H1 (cell line): ENCODE measurements at regions not wholly inside any gene's neighbourhood (a gene's known extent, or its start where the extent isn't known, plus 50 kb on each side); places are given as distances from the start of the nearest gene placed in this dataset.

Experiments used
- CTCF ChIA-PET: fragments of 300-600 bp; sonication (Branson Sonifier 250); formaldehyde crosslinking; loops from one replicate; lab custom pipeline; 2021; ENCODE audit not compliant: partially characterized antibody; lab: Charles Lee
- POLR2A ChIA-PET: fragments of 300-600 bp; sonication (Branson Sonifier 250); formaldehyde crosslinking; loops from one replicate; lab custom pipeline; 2021; ENCODE audit warnings: inconsistent platforms; ENCODE audit not compliant: partially characterized antibody; lab: Charles Lee
- DNase-seq, 2 experiments: peaks; one replicate each; pipeline versions ENCODE4 v3.0.0 to v3.0.0-alpha.2; 2010 to 2022; ENCODE audit warnings: low spot score in 2 of 2, low read depth in 1 of 2, mixed read lengths in 1 of 2
- FAIRE-seq: peaks from 2 replicates; lab custom pipeline; 2011; peaks lifted over from hg19 to GRCh38; lab: Jason Lieb, UNC
- H2AFZ ChIP-seq: 2 replicates; pipeline ENCODE4 v1.8.1; 2012; ENCODE audit warnings: low read length, inconsistent platforms
- H2AK5ac ChIP-seq: 2 replicates; pipeline ENCODE4 v1.6.1; 2013; ENCODE audit warnings: low read depth, low read length
- H2BK120ac ChIP-seq: replicated peaks from 2 replicates; pipeline ENCODE3; 2013; ENCODE audit warnings: low read depth, low read length, inconsistent platforms
- H2BK12ac ChIP-seq: 2 replicates; pipeline ENCODE4 v1.6.1; 2013; ENCODE audit warnings: low read depth, low read length
- H2BK15ac ChIP-seq: 2 replicates; pipeline ENCODE4 v1.6.1; 2013; ENCODE audit warnings: low read length
- H2BK20ac ChIP-seq: 2 replicates; pipeline ENCODE4 v1.6.1; 2013; ENCODE audit warnings: low read length
- H2BK5ac ChIP-seq: 2 replicates; pipeline ENCODE4 v1.6.1; 2013; ENCODE audit warnings: low read depth, low read length
- H3K14ac ChIP-seq: 2 replicates; pipeline ENCODE4 v1.6.1; 2013; ENCODE audit warnings: inconsistent platforms; ENCODE audit not compliant: insufficient read length
- H3K18ac ChIP-seq: 2 replicates; pipeline ENCODE4 v1.6.1; 2013; ENCODE audit warnings: low read length; ENCODE audit errors: extremely low read depth
- H3K23ac ChIP-seq: 2 replicates; pipeline ENCODE4 v1.6.1; 2013; ENCODE audit warnings: inconsistent platforms; ENCODE audit not compliant: insufficient read length
- H3K23me2 ChIP-seq: 2 replicates; pipeline ENCODE4 v1.6.1; 2013; ENCODE audit warnings: low read depth, low read length
- H3K27ac ChIP-seq: 2 replicates; pipeline ENCODE4 v1.6.1; 2011; ENCODE audit warnings: low read depth, low read length, inconsistent platforms
- H3K27me3 ChIP-seq, 4 experiments: replicated peaks in 1 of 4; 1 replicate in 1 of 4; 2 replicates in 3 of 4; pipeline versions ENCODE4 v1.6.1 to v1.8.1; 2011 to 2013; ENCODE audit warnings: low read length in 3 of 4, mild to moderate bottlenecking in 3 of 4, inconsistent platforms in 2 of 4, mixed read lengths in 2 of 4, moderate library complexity in 1 of 4; ENCODE audit not compliant: control insufficient read depth in 3 of 4, insufficient read depth in 3 of 4; ENCODE audit errors: extremely low read depth in 1 of 4
- H3K36me3 ChIP-seq, 4 experiments: 2 replicates each; pipeline versions ENCODE4 v1.6.1 to v1.8.1; 2011 to 2013; ENCODE audit warnings: mild to moderate bottlenecking in 4 of 4, low read length in 3 of 4, moderate library complexity in 2 of 4, control low read depth in 1 of 4, inconsistent platforms in 1 of 4; ENCODE audit not compliant: insufficient read depth in 4 of 4, control insufficient read depth in 2 of 4
- H3K4ac ChIP-seq: replicated peaks from 2 replicates; pipeline ENCODE3; 2013; ENCODE audit warnings: low read length, low read depth, mixed read lengths, inconsistent platforms; ENCODE audit not compliant: insufficient read length
- H3K4me1 ChIP-seq, 4 experiments: replicated peaks in 1 of 4; 1 replicate in 1 of 4; 2 replicates in 3 of 4; pipeline versions ENCODE4 v1.6.1 to v1.8.1; 2011 to 2013; ENCODE audit warnings: low read length in 3 of 4, inconsistent platforms in 2 of 4, mixed read lengths in 1 of 4; ENCODE audit not compliant: insufficient read depth in 4 of 4, control insufficient read depth in 3 of 4
- H3K4me2 ChIP-seq, 2 experiments: 2 replicates each; pipeline versions ENCODE4 v1.6.1 to v1.8.1; 2011 to 2013; ENCODE audit warnings: low read depth in 2 of 2, low read length in 2 of 2, control low read depth in 1 of 2, inconsistent platforms in 1 of 2, mild to moderate bottlenecking in 1 of 2; ENCODE audit not compliant: insufficient read depth in 1 of 2
- H3K4me3 ChIP-seq, 4 experiments: fragments of 200-600, 300-600 bp in 1 of 4; sonication (generic), shearing (Covaris generic), sonication (Bioruptor Twin) in 1 of 4; 2 replicates each; pipeline versions ENCODE4 v1.5.1 to v1.8.1; 2011 to 2016; ENCODE audit warnings: low read length in 4 of 4, low read depth in 3 of 4, control low read depth in 2 of 4, inconsistent platforms in 2 of 4, mild to moderate bottlenecking in 2 of 4, mixed read lengths in 1 of 4, moderate library complexity in 1 of 4; ENCODE audit not compliant: insufficient read depth in 2 of 4; ENCODE audit errors: extremely low read depth in 1 of 4
- H3K56ac ChIP-seq: replicated peaks from 2 replicates; pipeline ENCODE3; 2013; ENCODE audit warnings: low read depth, mild to moderate bottlenecking, mixed read lengths, low read length, inconsistent platforms; ENCODE audit not compliant: insufficient read length
- H3K79me1 ChIP-seq: 2 replicates; pipeline ENCODE4 v1.6.1; 2013; ENCODE audit warnings: low read depth, low read length, control low read depth
- H3K79me2 ChIP-seq, 2 experiments: 2 replicates each; pipeline versions ENCODE4 v1.6.1 to v1.8.1; 2012 to 2013; ENCODE audit warnings: low read length in 2 of 2, mild to moderate bottlenecking in 2 of 2, inconsistent platforms in 1 of 2; ENCODE audit not compliant: insufficient read depth in 2 of 2, control insufficient read depth in 1 of 2
- H3K9ac ChIP-seq, 4 experiments: replicated peaks in 1 of 4; 1 replicate in 1 of 4; 2 replicates in 3 of 4; pipeline versions ENCODE4 v1.6.1 to v1.8.1; 2011 to 2013; ENCODE audit warnings: low read depth in 3 of 4, low read length in 3 of 4, control low read depth in 2 of 4, mild to moderate bottlenecking in 2 of 4, moderate library complexity in 2 of 4, inconsistent platforms in 1 of 4; ENCODE audit errors: extremely low read depth in 1 of 4
- H3K9me3 ChIP-seq, 2 experiments: 2 replicates each; pipeline versions ENCODE4 v1.6.1 to v1.8.1; 2012 to 2013; ENCODE audit warnings: mild to moderate bottlenecking in 2 of 2, moderate library complexity in 2 of 2, control low read depth in 1 of 2, inconsistent platforms in 1 of 2, low read depth in 1 of 2, low read length in 1 of 2, mixed read lengths in 1 of 2; ENCODE audit not compliant: insufficient read depth in 2 of 2
- H4K20me1 ChIP-seq, 2 experiments: replicated peaks in 1 of 2; 2 replicates each; pipeline versions ENCODE3 to v1.8.1; 2011 to 2013; ENCODE audit warnings: inconsistent platforms in 2 of 2, low read length in 2 of 2, mild to moderate bottlenecking in 1 of 2; ENCODE audit not compliant: insufficient read depth in 2 of 2, control insufficient read depth in 1 of 2
- H4K5ac ChIP-seq: 2 replicates; pipeline ENCODE4 v1.6.1; 2013; ENCODE audit warnings: low read length, low read depth, mixed read lengths, inconsistent platforms; ENCODE audit not compliant: insufficient read length
- H4K8ac ChIP-seq: 2 replicates; pipeline ENCODE4 v1.8.0; 2013; ENCODE audit warnings: mild to moderate bottlenecking, moderate library complexity, low read length, inconsistent platforms; ENCODE audit not compliant: insufficient read depth; ENCODE audit errors: extremely low read depth
- H4K91ac ChIP-seq: replicated peaks from 2 replicates; pipeline ENCODE3; 2013; ENCODE audit warnings: low read length, mixed read lengths, inconsistent platforms; ENCODE audit not compliant: insufficient read length
- CBX8 ChIP-seq: fragments of 300-800, 300-1000 bp; sonication (generic); IDR thresholded peaks from 2 replicates; pipeline ENCODE4 v1.7.1; 2016; ENCODE audit warnings: low read depth, low read length, borderline replicate concordance
- CREB1 ChIP-seq: IDR thresholded peaks from 2 replicates; pipeline ENCODE4 v1.6.1; 2012; ENCODE audit warnings: inconsistent platforms
- EP300 ChIP-seq, 2 experiments: IDR thresholded peaks; 1 replicate in 1 of 2; 2 replicates in 1 of 2; pipeline ENCODE4 v1.6.1; 2011 to 2012; ENCODE audit warnings: low read depth in 2 of 2, low read length in 2 of 2, mild to moderate bottlenecking in 2 of 2, borderline replicate concordance in 1 of 2, inconsistent platforms in 1 of 2, moderate library complexity in 1 of 2
- GTF2F1 ChIP-seq: IDR thresholded peaks from 2 replicates; pipeline ENCODE4 v1.6.1; 2012; ENCODE audit warnings: low read depth, low read length, improper control_type of control experiment, borderline replicate concordance
- HDAC2 ChIP-seq, 2 experiments: fragments of 300-600 bp in 1 of 2; sonication (generic) in 1 of 2; IDR thresholded peaks; 2 replicates each; pipeline ENCODE4 v1.6.1; 2011 to 2012; ENCODE audit warnings: low read depth in 2 of 2, low read length in 2 of 2, mild to moderate bottlenecking in 2 of 2, moderate library complexity in 2 of 2, borderline replicate concordance in 1 of 2, inconsistent platforms in 1 of 2
- JUN ChIP-seq: IDR thresholded peaks from 2 replicates; pipeline ENCODE4 v1.6.1; 2011; ENCODE audit warnings: low read depth, mild to moderate bottlenecking, improper control_type of control experiment, low read length
- KDM1A ChIP-seq: fragments of 200-600, 300-600 bp; sonication (generic); IDR thresholded peaks from 2 replicates; pipeline ENCODE4 v1.7.1; 2016; ENCODE audit warnings: mild to moderate bottlenecking, low read length, borderline replicate concordance
- NANOG ChIP-seq: IDR thresholded peaks from 2 replicates; pipeline ENCODE4 v1.6.1; 2011; ENCODE audit warnings: low read length, low read depth, mild to moderate bottlenecking, inconsistent platforms; ENCODE audit not compliant: insufficient read depth, poor library complexity, severe bottlenecking
- RBBP5 ChIP-seq: IDR thresholded peaks from 2 replicates; pipeline ENCODE4 v1.7.1; 2012; ENCODE audit warnings: low read depth, mild to moderate bottlenecking, inconsistent platforms, low read length, moderate library complexity, borderline replicate concordance
- RNF2 ChIP-seq: fragments of 200-900, 300-1000 bp; sonication (generic); IDR thresholded peaks from 2 replicates; pipeline ENCODE4 v1.7.1; 2016; ENCODE audit warnings: borderline replicate concordance, low read depth, mild to moderate bottlenecking, antibody characterized with exemption, low read length; ENCODE audit not compliant: poor library complexity, severe bottlenecking; ENCODE audit errors: missing control alignments
- SAP30 ChIP-seq: fragments of 300-600 bp; sonication (generic); IDR thresholded peaks from 2 replicates; pipeline ENCODE4 v1.7.1; 2012; ENCODE audit warnings: low read length, moderate library complexity, mild to moderate bottlenecking, inconsistent platforms; ENCODE audit not compliant: insufficient read depth, insufficient replicate concordance
- SP1 ChIP-seq: IDR thresholded peaks from 2 replicates; pipeline ENCODE4 v1.6.1; 2011; ENCODE audit warnings: low read depth, low read length
- SUZ12 ChIP-seq: fragments of 200-600 bp; sonication (generic); IDR thresholded peaks from 2 replicates; pipeline ENCODE4 v1.6.1; 2012; ENCODE audit warnings: mild to moderate bottlenecking, inconsistent platforms, low read length, moderate library complexity, mixed read lengths
- WGBS, 2 experiments: shearing (Covaris generic) in 1 of 2; methylation state at CpG; one replicate each; pipeline versions ENCODE4 v1.1.6 to v1.1.7; 2013 to 2015; ENCODE audit warnings: low lambda C conversion rate in 2 of 2, mixed read lengths in 2 of 2, inconsistent platforms in 1 of 2, low coverage in 1 of 2, missing lambda C conversion rate in 1 of 2; ENCODE audit not compliant: insufficient replicate concordance in 2 of 2, insufficient coverage in 1 of 2, insufficient read length in 1 of 2; ENCODE audit errors: extremely low coverage in 1 of 2, missing lambda C conversion rate in 1 of 2; 5-methylcytosine and 5-hydroxymethylcytosine counted together

GRCh38 chr6:14193524-14193923 lies 76.0 kb downstream of the CD83 start:
- POLR2A ChIA-PET = no interaction called here
- no peak overlapping the region for H3K56ac ChIP-seq
- peak overlapping the region; percentile 83; the same call in 1 of the 2 replicates for H2BK15ac ChIP-seq
- no peak overlapping the region for H3K4me2 ChIP-seq
- no peak overlapping the region for H3K4ac ChIP-seq
- no peak overlapping the region for H2BK5ac ChIP-seq
- H3K9ac ChIP-seq = no peak overlapping the region
- H3K4me1 ChIP-seq = peaks cover 0 to 15% (median 5%) of the 10 kb centered on the region in 4 experiments; a peak in 6 of 7 replicates
- no peak overlapping the region for H2BK120ac ChIP-seq
- no peak overlapping the region for H4K8ac ChIP-seq
- 76% methylated on average over 2 of the region's 2 CpGs; no CpG with 5 or more reads in 1 of the 2 experiments for WGBS, 2 experiments
- H3K27ac ChIP-seq = no peak overlapping the region
- H3K23ac ChIP-seq = no peak overlapping the region
- no peak overlapping the region; the same call in 1 of the 2 replicates for H2BK20ac ChIP-seq
- no peak overlapping the region for H2AFZ ChIP-seq
- no peak overlapping the region for H4K91ac ChIP-seq
- H3K18ac ChIP-seq = peak overlapping the region; percentile 67; the same call in 1 of the 2 replicates
- H3K36me3 ChIP-seq = no peaks in the 10 kb centered on the region
- H2AK5ac ChIP-seq = no peak overlapping the region
- no peak overlapping the region for H3K4me3 ChIP-seq
- H3K27me3 ChIP-seq = peaks cover 0 to 2% (median 0%) of the 10 kb centered on the region in 4 experiments; a peak in 1 of 7 replicates
- no peak for FAIRE-seq
- H3K79me2 ChIP-seq = no peaks in the 10 kb centered on the region
- no peaks in the 10 kb centered on the region for H3K23me2 ChIP-seq
- no peaks in the 10 kb centered on the region for H4K20me1 ChIP-seq
- H3K79me1 ChIP-seq = no peaks in the 10 kb centered on the region
- H2BK12ac ChIP-seq = no peak overlapping the region
- CTCF ChIA-PET = interaction anchor here (0.8 to 0.9 kb wide), 2 partner anchors 15 to 494 kb away, joined by 3 read pairs; no protein-coding TSS in a partner anchor
- no peak for DNase-seq
- no peaks in the 10 kb centered on the region for H3K9me3 ChIP-seq
- no peak overlapping the region for H3K14ac ChIP-seq
- H4K5ac ChIP-seq = no peak overlapping the region
- no peak for TF ChIP-seq HDAC2 (IDR thresholded peaks at IDR 0.05; ENCODE audit: borderline replicate concordance in 1 of 2, low read depth in 2 of 2, low read length in 2 of 2)
- TF ChIP-seq KDM1A = no peak
- no peak for TF ChIP-seq SUZ12
- TF ChIP-seq SAP30 = no peak
- TF ChIP-seq EP300 (IDR thresholded peaks at IDR 0.05; ENCODE audit: borderline replicate concordance in 1 of 2, low read depth in 2 of 2, low read length in 2 of 2) = no peak
- TF ChIP-seq CBX8 = no peak
- no peak for TF ChIP-seq GTF2F1
- no peak for TF ChIP-seq RNF2
- TF ChIP-seq CREB1 = no peak
- no peak for TF ChIP-seq JUN
- no peak for TF ChIP-seq NANOG
- TF ChIP-seq SP1 = no peak
- no peak for TF ChIP-seq RBBP5
